ENCODE measurements at regions not wholly inside any gene's neighbourhood (a gene's known extent, or its start where the extent isn't known, plus 50 kb on each side); places are given as distances from the start of the nearest gene placed in this dataset.

GRCh38 chr2:118505436-118505835 lies 342.0 kb downstream of the EN1 start:
- intact Hi-C loops (cut with DNase I): no loop called here
- DNase-seq (no peak), ATAC-seq (no peak)
- Histone ChIP-seq H3K4me3 (no peak overlapping the region), H3K27ac (no peak overlapping the region), H3K9me3 (no peaks in the 10 kb centered on the region), H3K36me3 (no peaks in the 10 kb centered on the region), H3K4me1 (no peaks in the 10 kb centered on the region), H3K27me3 (peaks cover 0 to 9% (median 0%) of the 10 kb centered on the region in 9 donors)
- WGBS, 4 donors: 88 to 93% (median 90%) methylated on average over 2 of the region's 2 CpGs
- TF ChIP-seq, protein P1, sequence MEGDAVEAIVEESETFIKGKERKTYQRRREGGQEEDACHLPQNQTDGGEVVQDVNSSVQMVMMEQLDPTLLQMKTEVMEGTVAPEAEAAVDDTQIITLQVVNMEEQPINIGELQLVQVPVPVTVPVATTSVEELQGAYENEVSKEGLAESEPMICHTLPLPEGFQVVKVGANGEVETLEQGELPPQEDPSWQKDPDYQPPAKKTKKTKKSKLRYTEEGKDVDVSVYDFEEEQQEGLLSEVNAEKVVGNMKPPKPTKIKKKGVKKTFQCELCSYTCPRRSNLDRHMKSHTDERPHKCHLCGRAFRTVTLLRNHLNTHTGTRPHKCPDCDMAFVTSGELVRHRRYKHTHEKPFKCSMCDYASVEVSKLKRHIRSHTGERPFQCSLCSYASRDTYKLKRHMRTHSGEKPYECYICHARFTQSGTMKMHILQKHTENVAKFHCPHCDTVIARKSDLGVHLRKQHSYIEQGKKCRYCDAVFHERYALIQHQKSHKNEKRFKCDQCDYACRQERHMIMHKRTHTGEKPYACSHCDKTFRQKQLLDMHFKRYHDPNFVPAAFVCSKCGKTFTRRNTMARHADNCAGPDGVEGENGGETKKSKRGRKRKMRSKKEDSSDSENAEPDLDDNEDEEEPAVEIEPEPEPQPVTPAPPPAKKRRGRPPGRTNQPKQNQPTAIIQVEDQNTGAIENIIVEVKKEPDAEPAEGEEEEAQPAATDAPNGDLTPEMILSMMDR (IDR thresholded peaks at IDR 0.05): no peak
- TF ChIP-seq POLR2A (IDR thresholded peaks at IDR 0.05): no peak

GRCh38 chr2:118502106-118502505 lies 345.3 kb downstream of the EN1 start:
- Histone ChIP-seq H3K9me3 (no peaks in the 10 kb centered on the region), H3K27me3 (peaks cover 0 to 10% (median 0%) of the 10 kb centered on the region in 9 donors), H3K36me3 (no peaks in the 10 kb centered on the region), H3K27ac (no peak overlapping the region), H3K4me1 (no peaks in the 10 kb centered on the region), H3K4me3 (no peak overlapping the region)
- ATAC-seq (no peak), DNase-seq (no peak)
- TF ChIP-seq, protein P1 (IDR thresholded peaks at IDR 0.05): no peak
- 75 to 81% (median 77%) methylated on average over 2 of the region's 2 CpGs for WGBS, 4 donors
- intact Hi-C loops (cut with DNase I): no loop called here

GRCh38 chr2:118498943-118499342 lies 348.5 kb downstream of the EN1 start:
- Histone ChIP-seq H3K4me3 (no peak overlapping the region), H3K27me3 (peaks cover 0 to 10% (median 0%) of the 10 kb centered on the region in 9 donors), H3K27ac (no peak overlapping the region), H3K4me1 (no peaks in the 10 kb centered on the region), H3K36me3 (no peaks in the 10 kb centered on the region), H3K9me3 (no peaks in the 10 kb centered on the region)
- TF ChIP-seq, protein P1 (IDR thresholded peaks at IDR 0.05): no peak
- no peak for TF ChIP-seq POLR2A (IDR thresholded peaks at IDR 0.05)
- no peak for DNase-seq
- no peak for ATAC-seq
- intact Hi-C loops (cut with DNase I): no loop called here

DNA sequence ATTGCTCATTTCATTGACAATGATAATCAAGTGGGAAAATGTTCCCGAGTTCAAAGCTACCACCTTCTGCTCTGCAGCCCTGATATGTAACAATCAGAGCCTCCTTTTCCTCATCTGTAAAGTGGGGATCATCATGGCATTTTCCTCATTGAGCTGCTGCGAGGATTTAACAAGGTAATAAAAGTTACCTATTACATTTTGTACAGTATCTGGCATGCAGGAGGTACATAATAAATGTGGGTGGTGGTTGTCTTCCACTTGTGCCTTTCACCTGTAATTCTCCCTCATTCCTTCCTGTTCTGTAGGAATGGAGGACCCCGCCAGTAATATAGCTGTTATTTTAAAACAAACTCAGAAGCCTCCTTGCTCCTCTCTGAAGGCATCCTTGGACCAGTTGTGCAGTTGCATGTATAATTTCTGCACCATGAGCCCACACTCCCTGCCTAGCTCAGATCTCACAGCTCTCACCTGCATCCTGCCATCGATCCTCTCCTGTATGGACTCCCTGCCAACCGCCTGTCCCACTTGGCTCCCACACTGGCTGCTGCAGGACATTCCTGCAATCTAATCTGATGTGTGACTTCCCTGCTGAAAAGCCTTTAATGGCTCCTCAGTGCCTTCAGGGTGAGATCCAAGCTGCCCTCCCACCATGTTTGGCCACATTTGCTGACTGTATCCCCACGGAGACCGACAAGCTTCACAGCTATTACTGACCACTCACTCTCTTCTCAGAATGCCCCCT lies 350.4 kb downstream of the EN1 start:
- TF ChIP-seq, protein P1 (IDR thresholded peaks at IDR 0.05): no peak
- no peak for TF ChIP-seq POLR2A (IDR thresholded peaks at IDR 0.05)
- 54 to 67% (median 59%) methylated on average over 7 of the region's 7 CpGs for WGBS, 4 donors
- intact Hi-C loops (cut with DNase I): no loop called here

More for the DNA sequence above, 350.4 kb downstream of the EN1 start:
- H3K27me3 ChIP-seq: peaks cover 0 to 10% (median 0%) of the 10 kb centered on the region in 9 donors
- no peaks in the 10 kb centered on the region for H3K36me3 ChIP-seq
- H3K4me1 ChIP-seq: no peaks in the 10 kb centered on the region
- H3K9me3 ChIP-seq: peaks cover 0 to 3% (median 0%) of the 10 kb centered on the region in 12 donors
- no peak overlapping the region for H3K27ac ChIP-seq
- DNase-seq: no peak
- ATAC-seq: no peak
- no peak overlapping the region for H3K4me3 ChIP-seq
